Osteoblast (primary cell): ENCODE measurements at regions not wholly inside any gene's neighbourhood (a gene's known extent, or its start where the extent isn't known, plus 50 kb on each side); places are given as distances from the start of the nearest gene placed in this dataset.
A peak's percentile ranks its signal among the peaks of the same experiment; 100 is the strongest.

Experiments used
- DNase-seq: peaks from one replicate; pipeline ENCODE4 v3.0.0; 2011; ENCODE audit warnings: low spot score, mixed read lengths; ENCODE audit not compliant: insufficient read length; ENCODE audit errors: missing footprints
- H2AFZ ChIP-seq: 2 replicates; pipeline ENCODE4 v1.6.0; 2011; ENCODE audit warnings: mild to moderate bottlenecking, low read length
- H3K27ac ChIP-seq: 2 replicates; pipeline ENCODE4 v1.5.1; 2011; ENCODE audit warnings: mild to moderate bottlenecking, low read depth, low read length, moderate library complexity
- H3K27me3 ChIP-seq: 2 replicates; pipeline ENCODE4 v1.6.0; 2012; ENCODE audit warnings: mild to moderate bottlenecking, control low read depth, inconsistent platforms, low read length, moderate library complexity; ENCODE audit not compliant: insufficient read depth
- H3K36me3 ChIP-seq: 2 replicates; pipeline ENCODE4 v1.5.1; 2011; ENCODE audit warnings: mild to moderate bottlenecking, low read length, control low read depth, moderate library complexity; ENCODE audit not compliant: insufficient read depth
- H3K4me1 ChIP-seq: 2 replicates; pipeline ENCODE4 v1.5.1; 2011; ENCODE audit warnings: mild to moderate bottlenecking, low read length, control low read depth, moderate library complexity; ENCODE audit not compliant: insufficient read depth
- H3K4me2 ChIP-seq: 2 replicates; pipeline ENCODE4 v1.6.0; 2011; ENCODE audit warnings: mild to moderate bottlenecking, low read length; ENCODE audit not compliant: insufficient read depth
- H3K4me3 ChIP-seq: fragments of 200-600 bp; sonication (generic); 3 replicates; pipeline ENCODE4 v1.5.1; 2012; ENCODE audit warnings: mild to moderate bottlenecking, low read length, inconsistent platforms; ENCODE audit not compliant: insufficient read depth
- H3K79me2 ChIP-seq: 2 replicates; pipeline ENCODE4 v1.6.0; 2012; ENCODE audit warnings: mild to moderate bottlenecking, low read length, control low read depth, inconsistent platforms; ENCODE audit not compliant: insufficient read depth
- H3K9me3 ChIP-seq: 2 replicates; pipeline ENCODE4 v1.5.1; 2011; ENCODE audit warnings: low read depth, low read length, control low read depth
- H4K20me1 ChIP-seq: 2 replicates; pipeline ENCODE4 v1.6.0; 2012; ENCODE audit warnings: mild to moderate bottlenecking, low read length, control low read depth; ENCODE audit not compliant: insufficient read depth
- CTCF ChIP-seq: IDR thresholded peaks from 2 replicates; pipeline ENCODE4 v1.5.1; 2011; ENCODE audit warnings: mild to moderate bottlenecking, low read depth, low read length, moderate library complexity; ENCODE audit errors: extremely low read depth

- H3K36me3 ChIP-seq, result no peaks in the 10 kb centered on the region
- DNase-seq, result no peak
- H3K4me2 ChIP-seq, result no peak overlapping the region
- no peaks in the 10 kb centered on the region for H3K79me2 ChIP-seq
- no peaks in the 10 kb centered on the region for H3K9me3 ChIP-seq
- H3K27me3 ChIP-seq, result no peaks in the 10 kb centered on the region
- H2AFZ ChIP-seq, result no peak overlapping the region
- no peak overlapping the region for H3K27ac ChIP-seq
- H3K4me1 ChIP-seq, result peaks cover 17% of the 10 kb centered on the region
- no peak overlapping the region for H3K4me3 ChIP-seq
- no peak for TF ChIP-seq CTCF
- no peaks in the 10 kb centered on the region for H4K20me1 ChIP-seq
Measured at GRCh38 chr12:46907791-46908190, 82.0 kb upstream of the SLC38A4 start.

GRCh38 chr12:46908236-46908935, 82.6 kb upstream of the SLC38A4 start:
- no peak for TF ChIP-seq CTCF
- no peak overlapping the region for H3K4me3 ChIP-seq
- no peaks in the 10 kb centered on the region for H3K36me3 ChIP-seq
- H3K4me1 ChIP-seq, result peaks cover 17% of the 10 kb centered on the region
- no peaks in the 10 kb centered on the region for H3K27me3 ChIP-seq
- no peaks in the 10 kb centered on the region for H3K79me2 ChIP-seq
- H3K9me3 ChIP-seq, result no peaks in the 10 kb centered on the region
- DNase-seq, result no peak
- no peak overlapping the region for H2AFZ ChIP-seq
- no peak overlapping the region for H3K4me2 ChIP-seq
- H4K20me1 ChIP-seq, result no peaks in the 10 kb centered on the region
- H3K27ac ChIP-seq, result no peak overlapping the region

- DNase-seq, result no peak
- Histone ChIP-seq H3K36me3 (no peaks in the 10 kb centered on the region), H3K79me2 (no peaks in the 10 kb centered on the region), H3K9me3 (no peaks in the 10 kb centered on the region), H3K4me3 (no peak overlapping the region), H3K27ac (no peak overlapping the region), H2AFZ (peak overlapping the region; percentile 10), H3K4me1 (peaks cover 17% of the 10 kb centered on the region), H3K27me3 (no peaks in the 10 kb centered on the region), H3K4me2 (no peak overlapping the region), H4K20me1 (no peaks in the 10 kb centered on the region)
- no peak for TF ChIP-seq CTCF
Measured at GRCh38 chr12:46908936-46909635, 83.3 kb upstream of the SLC38A4 start.

GRCh38 chr12:46910830-46911229, 85.0 kb upstream of the SLC38A4 start:
- DNase-seq, result no peak
- no peaks in the 10 kb centered on the region for H3K79me2 ChIP-seq
- no peaks in the 10 kb centered on the region for H3K36me3 ChIP-seq
- no peak overlapping the region for H3K4me3 ChIP-seq
- H2AFZ ChIP-seq, result no peak overlapping the region
- H3K4me1 ChIP-seq, result peaks cover 16% of the 10 kb centered on the region
- H3K27ac ChIP-seq, result no peak overlapping the region
- no peak overlapping the region for H3K4me2 ChIP-seq
- H3K27me3 ChIP-seq, result no peaks in the 10 kb centered on the region
- no peak for TF ChIP-seq CTCF
- no peaks in the 10 kb centered on the region for H4K20me1 ChIP-seq
- no peaks in the 10 kb centered on the region for H3K9me3 ChIP-seq
